H1 (cell line): ENCODE measurements at regions not wholly inside any gene's neighbourhood (a gene's known extent, or its start where the extent isn't known, plus 50 kb on each side); places are given as distances from the start of the nearest gene placed in this dataset.

ENCODE experiments used
- CTCF ChIA-PET: fragments of 300-600 bp; sonication (Branson Sonifier 250); formaldehyde crosslinking; loops from one replicate; lab custom pipeline; 2021; ENCODE audit not compliant: partially characterized antibody; lab: Charles Lee
- POLR2A ChIA-PET: fragments of 300-600 bp; sonication (Branson Sonifier 250); formaldehyde crosslinking; loops from one replicate; lab custom pipeline; 2021; ENCODE audit warnings: inconsistent platforms; ENCODE audit not compliant: partially characterized antibody; lab: Charles Lee
- DNase-seq, 2 experiments: peaks; one replicate each; pipeline versions ENCODE4 v3.0.0 to v3.0.0-alpha.2; 2010 to 2022; ENCODE audit warnings: low spot score in 2 of 2, low read depth in 1 of 2, mixed read lengths in 1 of 2
- FAIRE-seq: peaks from 2 replicates; lab custom pipeline; 2011; peaks lifted over from hg19 to GRCh38; lab: Jason Lieb, UNC
- H2AFZ ChIP-seq: 2 replicates; pipeline ENCODE4 v1.8.1; 2012; ENCODE audit warnings: low read length, inconsistent platforms
- H2AK5ac ChIP-seq: 2 replicates; pipeline ENCODE4 v1.6.1; 2013; ENCODE audit warnings: low read depth, low read length
- H2BK120ac ChIP-seq: replicated peaks from 2 replicates; pipeline ENCODE3; 2013; ENCODE audit warnings: low read depth, low read length, inconsistent platforms
- H2BK12ac ChIP-seq: 2 replicates; pipeline ENCODE4 v1.6.1; 2013; ENCODE audit warnings: low read depth, low read length
- H2BK15ac ChIP-seq: 2 replicates; pipeline ENCODE4 v1.6.1; 2013; ENCODE audit warnings: low read length
- H2BK20ac ChIP-seq: 2 replicates; pipeline ENCODE4 v1.6.1; 2013; ENCODE audit warnings: low read length
- H2BK5ac ChIP-seq: 2 replicates; pipeline ENCODE4 v1.6.1; 2013; ENCODE audit warnings: low read depth, low read length
- H3K14ac ChIP-seq: 2 replicates; pipeline ENCODE4 v1.6.1; 2013; ENCODE audit warnings: inconsistent platforms; ENCODE audit not compliant: insufficient read length
- H3K18ac ChIP-seq: 2 replicates; pipeline ENCODE4 v1.6.1; 2013; ENCODE audit warnings: low read length; ENCODE audit errors: extremely low read depth
- H3K23ac ChIP-seq: 2 replicates; pipeline ENCODE4 v1.6.1; 2013; ENCODE audit warnings: inconsistent platforms; ENCODE audit not compliant: insufficient read length
- H3K23me2 ChIP-seq: 2 replicates; pipeline ENCODE4 v1.6.1; 2013; ENCODE audit warnings: low read depth, low read length
- H3K27ac ChIP-seq: 2 replicates; pipeline ENCODE4 v1.6.1; 2011; ENCODE audit warnings: low read depth, low read length, inconsistent platforms
- H3K27me3 ChIP-seq, 4 experiments: replicated peaks in 1 of 4; 1 replicate in 1 of 4; 2 replicates in 3 of 4; pipeline versions ENCODE4 v1.6.1 to v1.8.1; 2011 to 2013; ENCODE audit warnings: low read length in 3 of 4, mild to moderate bottlenecking in 3 of 4, inconsistent platforms in 2 of 4, mixed read lengths in 2 of 4, moderate library complexity in 1 of 4; ENCODE audit not compliant: control insufficient read depth in 3 of 4, insufficient read depth in 3 of 4; ENCODE audit errors: extremely low read depth in 1 of 4
- H3K36me3 ChIP-seq, 4 experiments: 2 replicates each; pipeline versions ENCODE4 v1.6.1 to v1.8.1; 2011 to 2013; ENCODE audit warnings: mild to moderate bottlenecking in 4 of 4, low read length in 3 of 4, moderate library complexity in 2 of 4, control low read depth in 1 of 4, inconsistent platforms in 1 of 4; ENCODE audit not compliant: insufficient read depth in 4 of 4, control insufficient read depth in 2 of 4
- H3K4ac ChIP-seq: replicated peaks from 2 replicates; pipeline ENCODE3; 2013; ENCODE audit warnings: low read length, low read depth, mixed read lengths, inconsistent platforms; ENCODE audit not compliant: insufficient read length
- H3K4me1 ChIP-seq, 4 experiments: replicated peaks in 1 of 4; 1 replicate in 1 of 4; 2 replicates in 3 of 4; pipeline versions ENCODE4 v1.6.1 to v1.8.1; 2011 to 2013; ENCODE audit warnings: low read length in 3 of 4, inconsistent platforms in 2 of 4, mixed read lengths in 1 of 4; ENCODE audit not compliant: insufficient read depth in 4 of 4, control insufficient read depth in 3 of 4
- H3K4me2 ChIP-seq, 2 experiments: 2 replicates each; pipeline versions ENCODE4 v1.6.1 to v1.8.1; 2011 to 2013; ENCODE audit warnings: low read depth in 2 of 2, low read length in 2 of 2, control low read depth in 1 of 2, inconsistent platforms in 1 of 2, mild to moderate bottlenecking in 1 of 2; ENCODE audit not compliant: insufficient read depth in 1 of 2
- H3K4me3 ChIP-seq, 4 experiments: fragments of 200-600, 300-600 bp in 1 of 4; sonication (generic), shearing (Covaris generic), sonication (Bioruptor Twin) in 1 of 4; 2 replicates each; pipeline versions ENCODE4 v1.5.1 to v1.8.1; 2011 to 2016; ENCODE audit warnings: low read length in 4 of 4, low read depth in 3 of 4, control low read depth in 2 of 4, inconsistent platforms in 2 of 4, mild to moderate bottlenecking in 2 of 4, mixed read lengths in 1 of 4, moderate library complexity in 1 of 4; ENCODE audit not compliant: insufficient read depth in 2 of 4; ENCODE audit errors: extremely low read depth in 1 of 4
- H3K56ac ChIP-seq: replicated peaks from 2 replicates; pipeline ENCODE3; 2013; ENCODE audit warnings: low read depth, mild to moderate bottlenecking, mixed read lengths, low read length, inconsistent platforms; ENCODE audit not compliant: insufficient read length
- H3K79me1 ChIP-seq: 2 replicates; pipeline ENCODE4 v1.6.1; 2013; ENCODE audit warnings: low read depth, low read length, control low read depth
- H3K79me2 ChIP-seq, 2 experiments: 2 replicates each; pipeline versions ENCODE4 v1.6.1 to v1.8.1; 2012 to 2013; ENCODE audit warnings: low read length in 2 of 2, mild to moderate bottlenecking in 2 of 2, inconsistent platforms in 1 of 2; ENCODE audit not compliant: insufficient read depth in 2 of 2, control insufficient read depth in 1 of 2
- H3K9ac ChIP-seq, 4 experiments: replicated peaks in 1 of 4; 1 replicate in 1 of 4; 2 replicates in 3 of 4; pipeline versions ENCODE4 v1.6.1 to v1.8.1; 2011 to 2013; ENCODE audit warnings: low read depth in 3 of 4, low read length in 3 of 4, control low read depth in 2 of 4, mild to moderate bottlenecking in 2 of 4, moderate library complexity in 2 of 4, inconsistent platforms in 1 of 4; ENCODE audit errors: extremely low read depth in 1 of 4
- H3K9me3 ChIP-seq, 2 experiments: 2 replicates each; pipeline versions ENCODE4 v1.6.1 to v1.8.1; 2012 to 2013; ENCODE audit warnings: mild to moderate bottlenecking in 2 of 2, moderate library complexity in 2 of 2, control low read depth in 1 of 2, inconsistent platforms in 1 of 2, low read depth in 1 of 2, low read length in 1 of 2, mixed read lengths in 1 of 2; ENCODE audit not compliant: insufficient read depth in 2 of 2
- H4K20me1 ChIP-seq, 2 experiments: replicated peaks in 1 of 2; 2 replicates each; pipeline versions ENCODE3 to v1.8.1; 2011 to 2013; ENCODE audit warnings: inconsistent platforms in 2 of 2, low read length in 2 of 2, mild to moderate bottlenecking in 1 of 2; ENCODE audit not compliant: insufficient read depth in 2 of 2, control insufficient read depth in 1 of 2
- H4K5ac ChIP-seq: 2 replicates; pipeline ENCODE4 v1.6.1; 2013; ENCODE audit warnings: low read length, low read depth, mixed read lengths, inconsistent platforms; ENCODE audit not compliant: insufficient read length
- H4K8ac ChIP-seq: 2 replicates; pipeline ENCODE4 v1.8.0; 2013; ENCODE audit warnings: mild to moderate bottlenecking, moderate library complexity, low read length, inconsistent platforms; ENCODE audit not compliant: insufficient read depth; ENCODE audit errors: extremely low read depth
- H4K91ac ChIP-seq: replicated peaks from 2 replicates; pipeline ENCODE3; 2013; ENCODE audit warnings: low read length, mixed read lengths, inconsistent platforms; ENCODE audit not compliant: insufficient read length
- ASH2L ChIP-seq: fragments of 200-600, 300-600 bp; sonication (generic); IDR thresholded peaks from one replicate; pipeline ENCODE4 v1.7.1; 2017; ENCODE audit warnings: low read length
- CTBP2 ChIP-seq: IDR thresholded peaks from 2 replicates; pipeline ENCODE4 v1.7.0; 2011; ENCODE audit warnings: borderline replicate concordance, mild to moderate bottlenecking, moderate library complexity, mixed read lengths, low read length; ENCODE audit not compliant: insufficient read depth, insufficient read length
- FOSL1 ChIP-seq: IDR thresholded peaks from 2 replicates; pipeline ENCODE4 v1.6.1; 2011; ENCODE audit warnings: mild to moderate bottlenecking, low read depth, low read length, moderate library complexity; ENCODE audit not compliant: insufficient read depth
- GTF2F1 ChIP-seq: IDR thresholded peaks from 2 replicates; pipeline ENCODE4 v1.6.1; 2012; ENCODE audit warnings: low read depth, low read length, improper control_type of control experiment, borderline replicate concordance
- NANOG ChIP-seq: IDR thresholded peaks from 2 replicates; pipeline ENCODE4 v1.6.1; 2011; ENCODE audit warnings: low read length, low read depth, mild to moderate bottlenecking, inconsistent platforms; ENCODE audit not compliant: insufficient read depth, poor library complexity, severe bottlenecking
- RBBP5 ChIP-seq: IDR thresholded peaks from 2 replicates; pipeline ENCODE4 v1.7.1; 2012; ENCODE audit warnings: low read depth, mild to moderate bottlenecking, inconsistent platforms, low read length, moderate library complexity, borderline replicate concordance
- SIRT6 ChIP-seq: IDR thresholded peaks from one replicate; pipeline ENCODE4 v1.7.1; 2012; ENCODE audit warnings: low read length, inconsistent platforms
- SP1 ChIP-seq: IDR thresholded peaks from 2 replicates; pipeline ENCODE4 v1.6.1; 2011; ENCODE audit warnings: low read depth, low read length
- SP2 ChIP-seq: IDR thresholded peaks from 2 replicates; pipeline ENCODE4 v1.6.1; 2012; ENCODE audit warnings: mild to moderate bottlenecking, low read length, inconsistent platforms
- SP4 ChIP-seq: IDR thresholded peaks from 2 replicates; pipeline ENCODE4 v1.6.1; 2012; ENCODE audit warnings: low read length, inconsistent platforms
- TAF1 ChIP-seq: IDR thresholded peaks from 2 replicates; pipeline ENCODE4 v1.6.1; 2011; ENCODE audit warnings: mild to moderate bottlenecking, low read depth, low read length
- YY1 ChIP-seq: IDR thresholded peaks from 2 replicates; pipeline ENCODE4 v1.6.1; 2011; ENCODE audit warnings: low read depth, mild to moderate bottlenecking, low read length
- WGBS, 2 experiments: shearing (Covaris generic) in 1 of 2; methylation state at CpG; one replicate each; pipeline versions ENCODE4 v1.1.6 to v1.1.7; 2013 to 2015; ENCODE audit warnings: low lambda C conversion rate in 2 of 2, mixed read lengths in 2 of 2, inconsistent platforms in 1 of 2, low coverage in 1 of 2, missing lambda C conversion rate in 1 of 2; ENCODE audit not compliant: insufficient replicate concordance in 2 of 2, insufficient coverage in 1 of 2, insufficient read length in 1 of 2; ENCODE audit errors: extremely low coverage in 1 of 2, missing lambda C conversion rate in 1 of 2; 5-methylcytosine and 5-hydroxymethylcytosine counted together
- TF ChIP-seq, protein P1 (sequence below): IDR thresholded peaks from 2 replicates; pipeline ENCODE4 v1.6.1; 2011; ENCODE audit warnings: low read depth, mild to moderate bottlenecking, low read length; ENCODE audit not compliant: insufficient read depth
- TF ChIP-seq, protein P2 (sequence below): IDR thresholded peaks from 2 replicates; pipeline ENCODE4 v1.6.1; 2011; ENCODE audit warnings: low read length, improper control_type of control experiment

DNA sequence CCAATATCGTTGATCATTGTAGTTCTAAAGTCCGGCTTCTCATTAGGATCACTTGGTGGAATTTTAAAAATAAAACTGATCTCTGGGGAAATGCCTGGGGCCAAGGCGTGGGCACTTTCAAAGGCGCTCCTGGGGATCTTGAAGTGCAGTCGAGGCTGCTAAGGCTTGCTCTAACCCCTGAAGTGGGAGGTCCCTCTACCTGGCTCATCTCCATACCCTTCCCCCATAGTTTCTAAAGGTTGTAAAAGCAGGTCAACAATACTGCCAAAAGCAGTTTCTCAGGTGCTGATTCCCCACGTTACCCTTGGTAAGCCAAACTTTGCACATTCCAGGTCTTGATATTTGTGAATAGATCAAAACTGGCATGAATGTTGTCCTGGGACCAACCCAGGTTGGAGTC is 79.0 kb upstream of the SP8 start:
- Histone ChIP-seq H3K79me2 (no peaks in the 10 kb centered on the region), H2BK12ac (no peak overlapping the region), H3K4me3 (no peak overlapping the region), H4K8ac (no peak overlapping the region), H3K36me3 (no peaks in the 10 kb centered on the region), H3K4ac (no peak overlapping the region), H3K18ac (no peak overlapping the region), H3K23ac (no peak overlapping the region), H3K4me1 (peaks cover 0 to 5% (median 1%) of the 10 kb centered on the region in 4 experiments; a peak in 3 of 7 replicates), H3K27ac (no peak overlapping the region), H2AK5ac (no peak overlapping the region; the same call in 1 of the 2 replicates), H3K56ac (no peak overlapping the region), H2BK20ac (no peak overlapping the region), H3K79me1 (no peaks in the 10 kb centered on the region; the same call in 1 of the 2 replicates), H2BK15ac (no peak overlapping the region), H2AFZ (no peak overlapping the region), H4K5ac (no peak overlapping the region), H2BK120ac (no peak overlapping the region), H3K9ac (no peak overlapping the region), H3K23me2 (no peaks in the 10 kb centered on the region), H3K14ac (no peak overlapping the region), H2BK5ac (no peak overlapping the region), H3K27me3 (no peaks in the 10 kb centered on the region), H3K4me2 (peak overlapping the region in 1 of 2 experiments; percentile 51; a peak in 1 of 4 replicates), H4K20me1 (no peaks in the 10 kb centered on the region), H3K9me3 (no peaks in the 10 kb centered on the region), H4K91ac (no peak overlapping the region)
- FAIRE-seq = no peak
- ChIA-PET POLR2A (no interaction called here), CTCF (no interaction called here)
- 73% methylated on average over 6 of the region's 6 CpGs; no CpG with 5 or more reads in 1 of the 2 experiments for WGBS, 2 experiments
- DNase-seq = peak in 1 of 2 experiments; percentile 2
- TF ChIP-seq, protein P1, sequence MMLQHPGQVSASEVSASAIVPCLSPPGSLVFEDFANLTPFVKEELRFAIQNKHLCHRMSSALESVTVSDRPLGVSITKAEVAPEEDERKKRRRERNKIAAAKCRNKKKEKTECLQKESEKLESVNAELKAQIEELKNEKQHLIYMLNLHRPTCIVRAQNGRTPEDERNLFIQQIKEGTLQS = no peak
- TF ChIP-seq SIRT6 (no peak), FOSL1 (no peak), YY1 (no peak), TAF1 (no peak), CTBP2 (no peak), GTF2F1 (no peak), NANOG (no peak), SP4 (no peak), ASH2L (no peak), SP1 (no peak), SP2 (no peak), RBBP5 (no peak)
- TF ChIP-seq, protein P2, sequence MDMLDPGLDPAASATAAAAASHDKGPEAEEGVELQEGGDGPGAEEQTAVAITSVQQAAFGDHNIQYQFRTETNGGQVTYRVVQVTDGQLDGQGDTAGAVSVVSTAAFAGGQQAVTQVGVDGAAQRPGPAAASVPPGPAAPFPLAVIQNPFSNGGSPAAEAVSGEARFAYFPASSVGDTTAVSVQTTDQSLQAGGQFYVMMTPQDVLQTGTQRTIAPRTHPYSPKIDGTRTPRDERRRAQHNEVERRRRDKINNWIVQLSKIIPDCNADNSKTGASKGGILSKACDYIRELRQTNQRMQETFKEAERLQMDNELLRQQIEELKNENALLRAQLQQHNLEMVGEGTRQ = no peak
